HG03196 (cell line): ENCODE measurements at regions not wholly inside any gene's neighbourhood (a gene's known extent, or its start where the extent isn't known, plus 50 kb on each side); places are given as distances from the start of the nearest gene placed in this dataset.
"Not testable (repeated sequence)": the region's sequence is repeated elsewhere in the genome, so short reads cannot be mapped to it uniquely, and the experiment has no call there.

Experiments
- ATAC-seq: cut with Tn5 transposase; IDR thresholded peaks from one replicate; pipeline ENCODE4 v1.9.1; 2021; ENCODE audit not compliant: unreplicated experiment

GRCh38 chrX:5307416-5307815 lies 921.3 kb downstream of the NLGN4X start:
- no peak for ATAC-seq

DNA sequence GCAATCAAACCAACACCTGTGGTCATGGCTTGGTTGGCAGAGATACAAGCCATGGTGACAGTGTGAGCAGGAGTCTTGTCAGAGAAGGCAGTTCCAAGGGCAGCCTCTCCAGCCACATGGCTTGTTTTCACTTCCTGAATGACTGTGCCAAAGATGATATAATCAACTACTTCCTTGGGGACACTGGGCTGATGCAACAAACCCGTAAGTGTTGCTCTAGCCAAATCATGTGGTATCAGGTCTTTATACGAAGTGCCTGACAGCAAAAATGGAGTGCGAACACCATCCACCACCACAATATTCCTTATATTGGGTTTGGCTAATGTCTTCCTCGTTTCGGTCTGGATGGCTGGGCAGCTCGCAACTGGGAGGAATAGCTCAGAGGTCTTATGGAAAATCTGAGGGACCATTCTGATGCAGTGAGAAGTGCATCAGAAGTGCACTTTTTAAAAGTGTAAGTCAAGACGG lies 922.0 kb downstream of the NLGN4X start:
- ATAC-seq: no peak

DNA sequence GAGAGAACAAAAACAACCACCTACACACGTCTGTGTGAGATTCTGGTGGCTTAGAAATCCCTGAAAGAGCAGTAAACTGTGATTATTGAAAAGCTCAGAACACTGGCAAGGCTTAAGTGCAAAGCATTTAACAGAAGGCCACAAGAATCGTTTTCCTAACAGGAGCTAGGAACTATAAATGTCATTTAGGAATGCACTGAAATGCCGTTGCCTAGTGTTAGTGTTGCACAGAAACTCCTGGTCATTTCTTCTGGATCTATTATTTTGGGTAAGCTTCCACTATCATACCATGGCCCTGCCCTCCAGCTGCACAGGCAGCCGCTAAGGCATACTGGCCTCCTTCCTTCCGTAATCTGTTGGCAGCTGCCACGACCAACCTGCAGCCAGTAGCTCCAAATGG lies 923.2 kb downstream of the NLGN4X start:
- ATAC-seq: no peak

GRCh38 chrX:5295004-5295403 lies 933.7 kb downstream of the NLGN4X start:
- ATAC-seq: no peak

DNA sequence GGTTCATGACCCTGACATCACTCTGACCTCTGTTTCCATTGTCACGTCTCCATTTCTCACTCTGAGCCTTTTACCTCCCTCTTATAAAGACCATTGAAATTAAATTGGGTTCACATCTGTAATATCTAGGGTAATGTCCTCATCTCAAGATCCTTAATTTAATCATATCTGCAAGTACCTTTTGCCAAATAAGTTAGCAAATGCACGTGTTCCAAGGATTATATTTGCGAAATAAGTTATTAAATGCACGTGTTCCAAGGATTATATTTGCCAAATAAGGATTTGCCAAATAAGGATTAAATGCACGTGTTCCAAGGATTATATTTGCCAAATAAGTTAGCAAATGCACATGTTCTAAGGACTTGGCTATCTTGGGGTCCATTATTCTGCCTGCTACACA lies 938.0 kb downstream of the NLGN4X start:
- ATAC-seq: no peak

GRCh38 chrX:5289949-5290348 lies 938.7 kb downstream of the NLGN4X start:
- ATAC-seq: not testable (repeated sequence)

DNA sequence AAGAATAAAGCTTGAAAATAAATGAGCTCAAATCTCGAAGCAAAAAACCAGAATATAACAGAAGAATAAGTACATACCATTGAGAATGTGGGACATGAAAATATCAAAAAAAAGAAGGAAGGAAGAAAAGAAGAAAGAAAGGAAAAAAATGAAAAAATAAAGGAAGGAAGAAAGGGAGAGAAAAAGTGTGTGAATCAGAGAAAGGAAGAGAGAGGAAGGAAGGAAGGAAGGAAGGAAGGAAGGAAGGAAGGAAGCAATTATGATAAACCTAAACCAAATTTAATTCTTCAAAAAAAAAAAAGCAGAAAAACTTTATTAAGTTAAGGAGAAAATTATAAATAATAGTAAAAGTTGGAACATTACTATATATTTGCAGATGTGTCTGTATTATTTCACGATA lies 949.8 kb downstream of the NLGN4X start:
- ATAC-seq: no peak

DNA sequence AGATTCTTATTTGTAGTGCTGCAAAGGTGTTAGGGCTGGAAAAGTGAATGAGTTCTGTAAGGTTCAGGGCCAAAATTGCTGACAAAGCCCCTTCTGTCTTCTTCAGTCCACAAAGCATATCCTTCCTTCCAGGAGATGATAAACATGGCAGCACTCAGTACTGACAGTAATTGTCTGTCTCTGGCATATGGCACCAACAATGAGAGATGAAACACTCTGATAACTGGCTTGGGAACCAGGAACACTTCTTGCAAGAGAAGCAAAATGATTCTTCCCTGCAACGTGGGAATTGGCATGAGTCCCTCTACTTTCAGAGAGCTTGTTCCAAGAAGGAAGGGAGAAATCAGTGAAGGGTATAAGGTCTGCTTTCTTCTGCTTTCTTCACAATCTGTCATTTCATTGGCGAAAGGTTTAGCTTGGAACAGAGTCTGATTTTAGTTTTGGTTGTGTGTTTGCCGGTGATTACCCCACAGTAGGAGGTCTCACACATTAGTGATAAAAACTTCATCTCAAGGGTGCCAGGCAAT lies 963.3 kb downstream of the NLGN4X start:
- no peak for ATAC-seq

DNA sequence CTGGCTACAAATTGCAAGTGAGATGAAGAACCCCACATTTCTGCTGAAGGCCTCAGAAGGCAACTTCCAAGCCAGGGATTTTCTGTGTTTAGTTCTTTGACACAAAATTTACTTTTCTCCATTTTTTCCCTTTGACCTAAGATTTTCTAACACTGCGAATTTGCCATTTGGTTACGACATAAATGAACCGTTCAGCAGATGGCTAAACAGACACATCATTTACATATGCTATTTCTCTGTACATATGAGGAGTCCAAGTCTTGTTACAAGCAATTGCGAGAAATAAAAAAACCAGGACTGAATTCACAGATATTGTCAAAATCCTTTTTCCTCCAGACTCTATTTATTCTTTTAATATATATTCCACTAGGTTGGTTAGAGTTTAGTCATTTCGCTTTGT lies 978.6 kb downstream of the NLGN4X start:
- no peak for ATAC-seq

DNA sequence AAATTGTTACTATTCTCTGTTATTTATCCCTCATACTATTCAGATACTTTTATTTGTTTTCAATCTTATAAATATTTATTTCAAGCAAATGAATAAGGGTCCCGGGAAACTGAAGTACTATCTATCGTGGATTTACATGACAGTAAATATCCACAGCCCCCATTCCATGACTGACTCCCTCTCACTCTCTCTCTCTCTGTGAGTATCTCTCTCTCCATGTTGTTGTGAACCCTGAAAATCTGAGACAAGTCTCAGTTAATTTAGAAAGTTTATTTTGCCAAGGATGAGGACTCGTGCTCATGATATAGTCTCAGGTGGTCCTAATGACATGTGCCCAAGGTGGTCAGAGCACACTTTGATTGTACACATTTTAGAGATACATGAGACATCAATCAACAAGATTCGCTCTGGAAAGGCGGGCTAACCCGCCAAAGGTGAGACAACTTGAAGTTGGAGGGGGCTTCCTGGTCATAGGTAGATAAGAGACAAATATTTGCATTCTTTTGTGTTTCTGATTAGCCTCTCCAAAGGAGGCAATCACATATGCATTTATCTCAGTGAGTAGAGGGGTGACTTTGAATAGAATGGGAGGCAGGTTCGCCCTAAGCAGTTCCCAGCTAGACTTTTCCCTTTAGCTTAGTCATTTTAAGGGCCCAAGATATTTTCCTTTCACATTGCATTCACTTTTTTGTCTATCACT lies 986.4 kb downstream of the NLGN4X start:
- ATAC-seq: no peak

- ATAC-seq: no peak
Measured at GRCh38 chrX:5236749-5237148, 991.9 kb downstream of the NLGN4X start.

- no peak for ATAC-seq
Measured at GRCh38 chrX:5236096-5236495, 992.6 kb downstream of the NLGN4X start.

DNA sequence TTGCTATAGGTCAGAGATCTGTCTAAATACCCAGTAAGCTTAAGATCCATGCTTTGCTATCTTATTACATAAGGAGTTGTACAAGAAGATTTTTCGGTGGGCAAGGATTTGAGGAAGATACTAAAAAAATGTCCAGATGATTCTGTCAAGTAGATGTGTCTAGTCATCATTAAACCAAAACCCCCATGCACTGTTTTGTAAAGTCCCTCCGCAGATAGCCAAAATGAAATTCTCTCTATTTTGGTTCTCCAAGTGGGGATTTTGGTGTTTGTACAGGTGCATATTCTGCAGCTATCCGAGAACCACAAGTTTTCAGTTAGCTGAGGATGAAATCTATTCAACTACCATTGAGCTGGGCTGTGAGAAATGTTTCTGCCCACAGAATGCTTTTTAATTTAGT lies 994.8 kb downstream of the NLGN4X start:
- ATAC-seq: no peak

GRCh38 chrX:5220421-5220820 lies 1008.2 kb downstream of the NLGN4X start:
- no peak for ATAC-seq

- ATAC-seq: no peak
Measured at GRCh38 chrX:5194806-5195205, 1033.9 kb downstream of the NLGN4X start.

DNA sequence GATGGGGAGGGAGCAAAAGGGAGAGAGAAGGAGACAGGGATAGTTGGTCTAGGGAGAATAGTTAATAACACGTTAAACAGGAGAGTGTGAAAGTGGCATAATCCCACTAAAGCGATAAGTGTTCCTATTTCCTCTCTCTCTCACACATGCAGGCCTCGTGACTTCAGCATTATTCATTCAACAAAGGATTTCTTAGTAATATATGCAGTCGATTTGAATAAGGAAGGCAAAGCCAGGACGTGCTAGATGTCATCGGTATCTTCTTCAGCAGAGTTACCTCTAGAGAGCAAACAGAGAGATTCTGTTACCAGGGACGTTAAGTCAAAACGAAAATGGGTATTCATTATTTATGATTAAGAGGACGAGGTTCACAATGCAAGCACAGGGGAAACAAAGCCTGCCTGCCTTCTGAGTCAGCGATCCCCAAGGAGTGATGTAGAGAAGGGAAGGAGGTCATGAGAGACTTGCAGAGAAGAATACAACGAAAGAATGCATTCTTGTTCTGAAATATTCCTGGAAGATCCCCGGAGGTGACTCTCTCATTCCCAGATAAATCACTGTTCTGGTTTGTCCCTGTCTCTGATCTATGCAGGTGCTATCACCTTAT lies 1048.4 kb downstream of the NLGN4X start:
- no peak for ATAC-seq

- no peak for ATAC-seq
Measured at GRCh38 chrX:5176766-5177165, 1051.9 kb downstream of the NLGN4X start.

DNA sequence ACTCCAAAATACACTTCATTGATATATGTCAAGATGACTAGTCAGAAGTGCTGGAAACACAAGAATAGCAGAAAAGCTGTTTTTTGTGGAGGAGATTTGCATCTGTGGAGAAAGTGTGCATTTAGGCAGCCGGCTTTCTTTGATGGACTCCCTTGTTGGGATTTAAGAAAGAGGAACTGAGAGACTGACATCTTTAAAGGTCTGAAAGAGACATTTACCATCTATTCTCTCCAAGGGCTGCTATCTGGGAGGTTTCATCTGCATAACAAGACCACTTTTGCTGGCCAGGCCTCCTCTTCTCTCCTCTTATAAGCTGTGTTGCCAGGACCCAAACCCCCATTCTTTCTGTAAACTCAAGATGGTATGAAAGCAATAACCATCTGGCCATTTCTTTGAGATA lies 1065.0 kb downstream of the NLGN4X start:
- ATAC-seq: no peak

DNA sequence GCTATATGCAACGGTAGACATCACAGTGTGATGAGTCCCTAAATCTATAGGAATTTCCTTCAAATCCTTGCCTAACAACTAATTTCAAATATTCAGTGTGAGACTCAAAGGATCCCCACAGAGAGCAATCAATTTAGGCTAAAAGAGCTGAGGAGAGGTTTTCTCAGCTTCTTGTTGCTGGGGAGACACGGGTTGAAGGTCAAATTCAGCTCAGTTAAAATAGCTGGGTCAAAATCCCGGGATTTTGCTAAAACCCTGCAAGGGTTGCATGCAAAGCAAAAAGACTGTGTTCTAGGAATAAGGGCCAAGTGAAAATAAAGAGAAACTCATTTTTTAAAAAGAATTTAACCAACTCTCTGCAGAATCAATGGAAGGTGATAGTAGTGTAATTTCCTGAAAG lies 1073.4 kb downstream of the NLGN4X start:
- ATAC-seq: no peak

GRCh38 chrX:5145957-5146356 lies 1082.7 kb downstream of the NLGN4X start:
- ATAC-seq: no peak

GRCh38 chrX:5142644-5143043 lies 1086.0 kb downstream of the NLGN4X start:
- no peak for ATAC-seq

GRCh38 chrX:5122181-5122678 lies 1106.4 kb downstream of the NLGN4X start:
- no peak for ATAC-seq
